ENCODE measurements at regions not wholly inside any gene's neighbourhood (a gene's known extent, or its start where the extent isn't known, plus 50 kb on each side); places are given as distances from the start of the nearest gene placed in this dataset.

- no peaks in the 10 kb centered on the region for H3K9me3 ChIP-seq (ENCODE audit: low read depth, low read length)
- H3K4me2 ChIP-seq (ENCODE audit: insufficient read depth, low read length): no peak overlapping the region
- no peaks in the 10 kb centered on the region for H3K36me3 ChIP-seq (ENCODE audit: insufficient read depth, low read length)
- no peak for TF ChIP-seq CTCF (IDR thresholded peaks at IDR 0.05; ENCODE audit: extremely low read depth, low read depth, low read length)
- H4K20me1 ChIP-seq (ENCODE audit: insufficient read depth, low read length): no peaks in the 10 kb centered on the region
- H3K79me2 ChIP-seq (ENCODE audit: insufficient read depth, low read length): no peaks in the 10 kb centered on the region
- no peak overlapping the region for H3K4me3 ChIP-seq (ENCODE audit: insufficient read depth, low read length)
- no peaks in the 10 kb centered on the region for H3K27me3 ChIP-seq (ENCODE audit: insufficient read depth, low read length)
- H2AFZ ChIP-seq (ENCODE audit: low read length): no peak overlapping the region
- no peak for DNase-seq (ENCODE audit: insufficient read length, low spot score, missing footprints)
- H3K27ac ChIP-seq (ENCODE audit: low read depth, low read length): no peak overlapping the region
- H3K4me1 ChIP-seq (ENCODE audit: insufficient read depth, low read length): no peaks in the 10 kb centered on the region
Measured at GRCh38 chr13:104355041-104355670, 1288.9 kb upstream of the SLC10A2 start.

- Histone ChIP-seq H3K79me2 (ENCODE audit: insufficient read depth, low read length) (no peaks in the 10 kb centered on the region), H3K27ac (ENCODE audit: low read depth, low read length) (no peak overlapping the region), H3K4me2 (ENCODE audit: insufficient read depth, low read length) (no peak overlapping the region), H3K27me3 (ENCODE audit: insufficient read depth, low read length) (no peaks in the 10 kb centered on the region), H3K4me3 (ENCODE audit: insufficient read depth, low read length) (no peak overlapping the region), H3K36me3 (ENCODE audit: insufficient read depth, low read length) (no peaks in the 10 kb centered on the region), H3K4me1 (ENCODE audit: insufficient read depth, low read length) (no peaks in the 10 kb centered on the region), H4K20me1 (ENCODE audit: insufficient read depth, low read length) (no peaks in the 10 kb centered on the region), H2AFZ (ENCODE audit: low read length) (no peak overlapping the region), H3K9me3 (ENCODE audit: low read depth, low read length) (no peaks in the 10 kb centered on the region)
- no peak for DNase-seq (ENCODE audit: insufficient read length, low spot score, missing footprints)
- no peak for TF ChIP-seq CTCF (IDR thresholded peaks at IDR 0.05; ENCODE audit: extremely low read depth, low read depth, low read length)
Measured at GRCh38 chr13:104327211-104327610, 1261.0 kb upstream of the SLC10A2 start.

- H3K27ac ChIP-seq (ENCODE audit: low read depth, low read length): no peak overlapping the region
- H3K4me2 ChIP-seq (ENCODE audit: insufficient read depth, low read length): no peak overlapping the region
- H3K4me3 ChIP-seq (ENCODE audit: insufficient read depth, low read length): no peak overlapping the region
- no peaks in the 10 kb centered on the region for H3K36me3 ChIP-seq (ENCODE audit: insufficient read depth, low read length)
- no peaks in the 10 kb centered on the region for H3K4me1 ChIP-seq (ENCODE audit: insufficient read depth, low read length)
- no peaks in the 10 kb centered on the region for H3K9me3 ChIP-seq (ENCODE audit: low read depth, low read length)
- no peak for TF ChIP-seq CTCF (IDR thresholded peaks at IDR 0.05; ENCODE audit: extremely low read depth, low read depth, low read length)
- H4K20me1 ChIP-seq (ENCODE audit: insufficient read depth, low read length): no peaks in the 10 kb centered on the region
- no peak overlapping the region for H2AFZ ChIP-seq (ENCODE audit: low read length)
- DNase-seq (ENCODE audit: insufficient read length, low spot score, missing footprints): no peak
- H3K27me3 ChIP-seq (ENCODE audit: insufficient read depth, low read length): no peaks in the 10 kb centered on the region
- no peaks in the 10 kb centered on the region for H3K79me2 ChIP-seq (ENCODE audit: insufficient read depth, low read length)
Measured at GRCh38 chr13:104326523-104326922, 1260.3 kb upstream of the SLC10A2 start.

GRCh38 chr13:104321756-104322155 is 1255.5 kb upstream of the SLC10A2 start:
- no peak for TF ChIP-seq CTCF (IDR thresholded peaks at IDR 0.05; ENCODE audit: extremely low read depth, low read depth, low read length)
- no peak for DNase-seq (ENCODE audit: insufficient read length, low spot score, missing footprints)
- H2AFZ ChIP-seq (ENCODE audit: low read length): no peak overlapping the region
- H3K4me1 ChIP-seq (ENCODE audit: insufficient read depth, low read length): no peaks in the 10 kb centered on the region
- H3K4me2 ChIP-seq (ENCODE audit: insufficient read depth, low read length): no peak overlapping the region
- H3K79me2 ChIP-seq (ENCODE audit: insufficient read depth, low read length): no peaks in the 10 kb centered on the region
- no peaks in the 10 kb centered on the region for H3K9me3 ChIP-seq (ENCODE audit: low read depth, low read length)
- no peak overlapping the region for H3K4me3 ChIP-seq (ENCODE audit: insufficient read depth, low read length)
- H3K36me3 ChIP-seq (ENCODE audit: insufficient read depth, low read length): no peaks in the 10 kb centered on the region
- H4K20me1 ChIP-seq (ENCODE audit: insufficient read depth, low read length): no peaks in the 10 kb centered on the region
- no peaks in the 10 kb centered on the region for H3K27me3 ChIP-seq (ENCODE audit: insufficient read depth, low read length)
- no peak overlapping the region for H3K27ac ChIP-seq (ENCODE audit: low read depth, low read length)

Measured in osteoblast (primary cell).